Stimulated activated CD4-positive, alpha-beta T cell treated with anti-CD3 and anti-CD28 coated beads, Interleukin-1b, Interleukin-23, amount 100 ng/mL, for 48 hours (primary cell): ENCODE measurements at regions not wholly inside any gene's neighbourhood (a gene's known extent, or its start where the extent isn't known, plus 50 kb on each side); places are given as distances from the start of the nearest gene placed in this dataset.
"Not testable (repeated sequence)": the region's sequence is repeated elsewhere in the genome, so short reads cannot be mapped to it uniquely, and the experiment has no call there.

Experiments used
- DNase-seq: peaks from one replicate; pipeline ENCODE4 v3.0.0-alpha.2; 2020

DNA sequence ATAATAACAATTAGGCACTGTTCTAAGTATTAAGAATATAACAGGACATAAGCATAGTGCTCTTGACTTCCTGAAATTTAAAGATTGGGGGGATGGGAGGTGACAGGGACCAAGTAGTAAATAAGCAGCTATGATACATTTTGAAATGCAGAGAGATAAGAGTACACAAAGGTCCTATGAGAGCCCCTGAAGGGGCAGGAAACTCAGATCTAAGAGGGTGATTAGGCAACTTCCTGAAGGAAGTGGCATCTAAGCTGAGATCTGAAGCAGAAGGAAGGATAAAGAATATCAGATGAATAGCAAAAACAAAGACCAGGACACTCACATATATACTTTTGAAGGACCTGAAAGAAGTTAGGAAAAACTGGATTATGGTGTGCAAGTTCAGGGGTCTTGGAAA is 415.2 kb upstream of the FRG2C start:
- DNase-seq = no peak

GRCh38 chr3:75254685-75255084 is 409.4 kb upstream of the FRG2C start:
- DNase-seq = no peak

DNA sequence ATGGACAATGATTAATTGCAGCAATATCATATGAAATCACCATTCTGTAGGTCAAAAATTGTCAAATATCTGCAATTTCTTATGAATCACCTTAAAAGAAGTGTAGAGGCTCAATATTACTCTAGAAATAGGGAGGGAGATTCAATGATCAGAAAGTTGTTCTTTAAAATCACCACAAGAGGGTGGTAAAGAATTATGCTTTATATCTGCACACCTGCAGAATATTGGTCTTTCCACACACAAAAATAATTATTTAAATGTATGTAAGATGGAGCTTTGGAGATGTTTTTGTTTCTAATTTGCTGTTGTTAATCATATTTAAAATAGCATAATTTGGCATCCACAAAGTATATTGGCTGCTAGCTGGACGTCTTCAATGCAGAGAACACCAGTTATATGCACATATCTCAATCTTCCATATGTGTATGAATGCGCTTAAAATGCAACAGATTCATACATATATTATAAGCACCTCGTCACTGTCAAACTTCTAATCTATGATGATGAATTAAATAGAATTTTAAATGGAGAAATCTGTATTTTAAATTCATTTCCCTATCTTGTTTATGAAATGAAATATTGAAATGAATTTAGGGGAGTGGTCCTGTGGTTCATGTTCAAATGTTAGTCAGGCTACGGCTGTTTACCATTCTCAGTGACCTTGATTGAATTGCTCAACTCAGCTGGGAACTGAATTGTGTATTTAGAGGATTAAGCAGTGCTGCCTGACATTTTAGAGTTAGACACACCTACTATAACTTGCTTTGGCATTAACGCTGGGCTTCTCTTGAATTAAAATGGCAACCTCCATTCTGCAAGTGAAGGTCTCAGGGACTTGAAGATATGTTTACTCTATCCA is 405.1 kb upstream of the FRG2C start:
- not testable (repeated sequence) for DNase-seq

DNA sequence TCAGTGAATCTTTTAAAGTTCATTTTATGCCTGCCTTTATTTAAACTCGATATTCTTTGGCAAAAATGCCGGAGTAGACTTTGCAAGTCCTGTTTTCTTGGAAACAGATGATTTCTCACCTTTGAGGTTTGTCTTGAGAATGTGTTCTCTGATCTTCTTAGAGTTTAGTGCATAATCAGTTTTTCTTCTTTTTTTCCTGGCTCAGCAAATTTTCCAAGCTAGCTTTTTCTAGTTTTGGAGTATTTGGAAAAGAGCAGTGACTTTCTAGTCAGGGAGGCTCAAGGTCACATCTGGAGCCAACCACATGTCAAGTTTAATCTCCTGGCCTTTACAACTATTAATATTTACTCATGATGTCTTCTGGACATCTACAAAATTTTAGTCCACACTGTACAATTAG is 403.2 kb upstream of the FRG2C start:
- DNase-seq = not testable (repeated sequence)

GRCh38 chr3:75262661-75263060 is 401.5 kb upstream of the FRG2C start:
- DNase-seq = no peak

GRCh38 chr3:75265897-75266296 is 398.2 kb upstream of the FRG2C start:
- DNase-seq = no peak

GRCh38 chr3:75268576-75268975 is 395.6 kb upstream of the FRG2C start:
- DNase-seq = not testable (repeated sequence)

GRCh38 chr3:75272237-75272636 is 391.9 kb upstream of the FRG2C start:
- DNase-seq = not testable (repeated sequence)

- DNase-seq = no peak
Observed at GRCh38 chr3:75272691-75273090, 391.4 kb upstream of the FRG2C start.

DNA sequence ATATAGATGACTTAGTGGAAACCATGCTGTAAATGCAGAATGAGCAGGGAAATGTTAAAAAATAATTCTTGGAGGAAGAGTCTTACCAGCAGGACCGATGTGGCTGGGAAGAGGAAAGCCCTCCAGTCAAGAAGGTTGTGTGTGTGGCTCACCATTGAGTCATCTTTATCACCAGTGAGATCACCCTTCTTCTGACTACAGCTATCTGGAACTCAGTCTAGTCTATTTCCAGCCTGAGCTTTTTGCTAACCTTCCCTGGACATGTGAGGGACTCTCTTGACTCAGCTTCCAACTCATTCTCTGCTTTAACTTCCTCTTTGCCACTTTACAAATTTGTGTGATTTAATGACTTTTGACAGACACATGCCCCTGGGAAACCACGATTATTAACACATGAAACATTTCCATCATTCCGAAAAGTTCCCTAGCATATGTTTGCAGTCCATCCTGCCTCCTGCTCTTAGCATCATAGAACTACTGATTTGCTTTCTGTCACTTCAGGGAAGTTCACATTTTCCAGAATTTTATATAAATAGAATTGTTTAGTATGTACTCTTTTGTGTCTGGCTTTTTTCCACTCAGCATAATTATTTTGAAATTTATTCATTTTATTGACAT is 378.5 kb upstream of the FRG2C start:
- DNase-seq = not testable (repeated sequence)

DNA sequence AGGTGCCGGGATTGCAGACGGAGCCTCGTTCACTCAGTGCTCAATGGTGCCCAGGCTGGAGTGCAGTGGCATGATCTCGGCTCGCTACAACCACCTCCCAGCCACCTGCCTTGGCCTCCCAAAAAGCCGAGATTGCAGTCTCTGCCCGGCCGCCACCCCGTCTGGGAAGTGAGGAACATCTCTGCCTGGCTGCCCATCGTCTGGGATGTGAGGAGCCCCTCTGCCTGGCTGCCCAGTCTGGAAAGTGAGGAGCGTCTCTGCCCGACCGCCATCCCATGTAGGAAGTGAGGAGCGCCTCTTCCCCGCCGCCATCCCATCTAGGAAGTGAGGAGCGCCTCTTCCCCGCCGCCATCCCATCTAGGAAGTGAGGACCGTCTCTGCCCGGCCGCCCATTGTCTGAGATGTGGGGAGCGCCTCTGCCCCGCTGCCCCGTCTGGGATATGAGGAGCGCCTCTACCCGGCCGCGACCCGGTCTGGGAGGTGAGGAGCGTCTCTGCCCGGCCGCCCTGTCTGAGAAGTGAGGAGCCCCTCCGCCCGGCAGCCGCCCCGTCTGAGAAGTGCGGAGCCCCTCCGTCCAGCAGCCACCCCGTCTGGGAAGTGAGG is 375.1 kb upstream of the FRG2C start:
- not testable (repeated sequence) for DNase-seq

DNA sequence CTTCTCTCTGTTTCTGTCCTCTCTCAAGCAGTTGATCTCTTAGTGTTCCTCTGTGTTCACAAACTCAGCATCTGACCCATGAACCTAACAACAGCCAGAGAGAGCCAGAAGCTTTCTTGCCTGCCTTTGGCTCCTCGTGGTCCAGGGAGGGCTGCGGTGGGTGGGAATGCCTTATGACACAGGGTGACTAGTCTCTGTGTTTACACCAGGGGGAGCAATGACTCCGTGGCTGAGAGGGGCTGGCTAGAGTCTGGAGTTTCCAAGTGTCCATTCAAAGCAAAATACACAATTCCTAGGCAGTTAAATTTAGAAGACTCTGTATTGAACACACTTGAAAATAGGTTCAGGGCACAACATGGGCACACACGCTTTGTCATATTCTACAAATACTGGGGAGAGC is 370.0 kb upstream of the FRG2C start:
- no peak for DNase-seq

- DNase-seq = no peak
Observed at GRCh38 chr3:75295013-75295412, 369.1 kb upstream of the FRG2C start.

DNA sequence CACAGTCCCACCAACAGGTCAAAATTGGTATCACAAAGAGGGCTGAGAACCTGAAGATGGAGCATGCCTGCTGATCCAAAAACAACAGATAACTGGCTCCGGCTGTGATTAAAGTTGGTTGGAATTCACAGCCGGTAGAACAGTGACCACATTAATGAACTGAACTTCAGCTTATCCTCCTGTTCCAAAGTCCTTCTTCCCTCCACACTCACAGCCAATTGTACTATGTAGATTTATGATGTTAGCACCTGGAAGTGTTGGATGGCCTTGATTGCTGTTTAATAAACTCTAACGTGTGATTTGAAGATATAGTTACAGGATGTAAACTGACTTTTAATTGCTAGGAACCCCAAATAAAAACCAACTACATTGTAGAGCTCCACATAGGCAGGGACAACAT is 367.3 kb upstream of the FRG2C start:
- no peak for DNase-seq

GRCh38 chr3:75300606-75301005 is 363.5 kb upstream of the FRG2C start:
- DNase-seq = no peak

DNA sequence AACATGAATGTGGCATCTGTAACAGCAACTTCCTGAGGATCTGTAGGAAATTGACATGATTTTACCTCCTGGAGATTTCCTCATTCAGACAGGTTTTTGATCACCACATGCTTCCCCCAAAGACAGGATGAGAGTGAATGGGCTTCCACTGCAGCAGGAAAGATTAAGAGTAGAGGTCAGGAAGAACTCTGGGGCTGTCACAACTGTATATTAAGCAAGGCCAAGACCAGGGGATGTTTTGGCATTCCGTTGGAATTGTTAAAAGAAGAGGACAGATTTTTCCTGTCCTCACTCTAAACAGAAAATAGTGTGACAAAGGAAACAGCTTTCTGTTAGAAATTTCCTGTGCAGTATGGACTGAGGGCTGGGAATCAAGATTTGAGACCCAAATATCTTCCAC is 363.1 kb upstream of the FRG2C start:
- DNase-seq = not testable (repeated sequence)

DNA sequence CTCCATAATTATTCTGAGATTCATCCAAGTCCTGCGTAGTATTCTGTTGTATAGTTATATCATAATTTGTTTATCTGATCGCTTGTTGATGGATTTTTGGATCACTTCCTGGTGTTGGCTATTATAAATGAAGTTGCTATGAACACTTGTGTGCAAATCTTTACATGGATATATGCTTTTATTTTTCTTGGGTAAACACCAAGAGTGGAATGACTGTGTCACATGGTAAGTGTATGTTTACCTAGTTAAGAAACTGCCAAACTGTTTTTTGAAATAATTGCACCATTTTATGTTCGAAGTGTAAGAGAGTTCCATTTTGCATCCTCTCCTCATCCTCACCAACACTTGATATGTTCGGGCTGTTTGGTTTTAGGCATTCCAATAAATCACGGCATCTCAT is 360.4 kb upstream of the FRG2C start:
- no peak for DNase-seq

GRCh38 chr3:75305901-75306300 is 358.2 kb upstream of the FRG2C start:
- no peak for DNase-seq

DNA sequence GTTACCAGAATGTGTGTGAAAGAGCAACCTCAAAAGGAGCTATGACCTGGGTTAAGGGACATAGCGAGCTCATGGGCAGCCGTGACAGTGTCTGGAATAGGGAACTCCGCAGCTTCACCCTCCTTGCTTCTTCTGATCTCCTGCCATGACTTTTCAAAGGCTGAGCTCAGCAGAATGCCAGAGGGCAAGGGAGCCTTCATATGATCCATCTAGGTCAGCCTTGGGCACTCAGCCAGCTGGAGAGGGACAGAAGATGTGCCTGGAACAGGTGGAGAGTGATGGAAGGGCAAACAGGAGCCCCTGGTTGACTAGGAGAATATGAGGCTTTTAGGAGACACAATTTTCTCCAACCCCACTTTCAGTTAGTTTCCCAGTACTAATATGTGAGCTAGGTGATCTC is 352.8 kb upstream of the FRG2C start:
- DNase-seq = not testable (repeated sequence)

DNA sequence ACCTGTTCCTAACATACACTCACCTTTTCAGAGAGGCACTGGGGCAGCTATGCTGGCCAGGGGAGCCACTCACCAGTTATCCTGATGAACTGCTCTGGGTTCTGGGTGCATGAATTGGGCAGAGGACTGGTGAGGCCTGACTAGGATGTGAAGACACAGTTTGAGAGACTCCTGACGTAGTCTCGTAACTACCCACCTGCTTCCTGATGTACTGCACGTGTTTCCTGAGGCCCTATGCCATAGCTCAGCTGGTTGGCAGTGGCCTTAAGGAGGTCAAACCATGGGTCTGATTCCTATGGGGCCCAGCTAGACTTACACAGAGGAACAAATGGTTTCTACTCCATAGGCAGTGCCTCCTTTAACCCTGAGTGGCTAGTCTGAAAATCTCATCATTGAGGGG is 351.7 kb upstream of the FRG2C start:
- DNase-seq = not testable (repeated sequence)

DNA sequence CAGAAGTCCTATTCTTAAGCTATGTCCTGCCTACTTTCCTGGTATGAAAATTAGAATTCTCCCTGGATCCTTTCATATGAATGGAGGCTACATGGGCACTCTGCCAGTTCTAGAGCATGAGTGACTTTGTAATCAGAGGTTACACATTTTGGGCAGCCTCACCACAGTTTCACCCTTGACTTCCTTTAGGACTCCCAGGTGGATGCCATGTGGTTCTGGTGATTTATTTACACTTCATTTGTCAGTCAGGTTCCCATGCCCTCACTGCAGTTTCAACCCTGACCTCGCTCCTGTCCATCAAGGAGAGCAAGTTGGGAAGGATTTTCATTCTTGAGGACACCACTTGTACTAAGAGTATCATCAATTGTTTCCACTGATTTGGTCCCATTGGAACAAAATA is 344.4 kb upstream of the FRG2C start:
- DNase-seq = not testable (repeated sequence)

- no peak for DNase-seq
Observed at GRCh38 chr3:75320369-75320768, 343.8 kb upstream of the FRG2C start.

- DNase-seq = no peak
Observed at GRCh38 chr3:75321060-75321459, 343.1 kb upstream of the FRG2C start.

GRCh38 chr3:75323936-75324335 is 340.2 kb upstream of the FRG2C start:
- DNase-seq = not testable (repeated sequence)
